Activated naive CD4-positive, alpha-beta T cell treated with Interleukin-2 at 50 U/mL for 16 hours (primary cell): ENCODE measurements at regions not wholly inside any gene's neighbourhood (a gene's known extent, or its start where the extent isn't known, plus 50 kb on each side); places are given as distances from the start of the nearest gene placed in this dataset.
"Not testable (repeated sequence)": the region's sequence is repeated elsewhere in the genome, so short reads cannot be mapped to it uniquely, and the experiment has no call there.

Experiments
- DNase-seq: peaks from one replicate; pipeline ENCODE4 v3.0.0-alpha.2; 2020

DNA sequence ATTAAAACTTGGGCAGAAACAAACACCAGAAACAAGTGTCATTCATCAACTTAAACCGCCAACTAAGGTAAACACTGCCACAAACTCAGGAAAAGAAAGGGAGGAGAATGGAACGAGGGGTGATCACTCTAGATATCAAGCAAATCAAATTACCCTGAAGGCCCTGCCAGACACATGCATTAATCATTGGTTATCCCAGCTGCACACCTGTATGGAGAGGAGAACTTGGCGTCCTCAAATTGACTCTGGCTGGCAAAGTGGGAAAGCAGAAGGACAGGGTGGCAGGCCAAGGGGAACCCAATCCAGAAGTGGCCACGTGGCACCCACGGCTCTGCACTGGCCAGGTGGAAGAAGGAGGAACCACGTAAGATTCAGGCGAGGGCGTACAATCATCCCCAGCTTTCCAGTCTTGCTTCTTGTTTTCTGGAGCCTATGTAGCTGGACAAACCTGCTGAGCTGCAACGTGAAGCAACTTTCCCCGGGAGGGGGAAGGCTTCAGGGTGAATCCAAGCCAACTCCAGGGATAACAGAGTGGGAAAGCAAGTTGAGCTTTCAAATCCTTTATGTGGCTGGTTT is 156.2 kb upstream of the JARID2 start:
- DNase-seq: no peak

DNA sequence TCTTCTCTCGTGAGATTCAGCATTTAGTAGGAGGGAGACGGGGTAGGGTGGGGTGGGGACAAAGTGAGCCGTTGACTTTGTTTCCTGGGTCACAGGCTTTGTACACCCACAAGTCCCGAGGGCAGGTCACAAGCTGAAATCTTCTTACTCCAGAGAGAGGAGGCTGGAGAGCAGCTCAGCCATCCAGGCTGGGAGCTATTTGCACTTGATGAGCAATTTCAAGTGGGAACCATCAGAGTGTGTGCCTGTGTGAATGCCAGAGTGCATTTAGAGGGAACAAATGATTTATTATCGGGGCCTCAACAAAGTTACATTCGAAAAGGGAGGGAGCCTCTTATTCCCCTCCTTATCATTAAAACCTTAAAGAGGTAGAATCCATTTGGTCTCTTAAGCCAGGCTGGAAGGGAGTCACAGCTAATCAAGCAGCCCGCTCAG is 155.7 kb upstream of the JARID2 start:
- no peak for DNase-seq

DNA sequence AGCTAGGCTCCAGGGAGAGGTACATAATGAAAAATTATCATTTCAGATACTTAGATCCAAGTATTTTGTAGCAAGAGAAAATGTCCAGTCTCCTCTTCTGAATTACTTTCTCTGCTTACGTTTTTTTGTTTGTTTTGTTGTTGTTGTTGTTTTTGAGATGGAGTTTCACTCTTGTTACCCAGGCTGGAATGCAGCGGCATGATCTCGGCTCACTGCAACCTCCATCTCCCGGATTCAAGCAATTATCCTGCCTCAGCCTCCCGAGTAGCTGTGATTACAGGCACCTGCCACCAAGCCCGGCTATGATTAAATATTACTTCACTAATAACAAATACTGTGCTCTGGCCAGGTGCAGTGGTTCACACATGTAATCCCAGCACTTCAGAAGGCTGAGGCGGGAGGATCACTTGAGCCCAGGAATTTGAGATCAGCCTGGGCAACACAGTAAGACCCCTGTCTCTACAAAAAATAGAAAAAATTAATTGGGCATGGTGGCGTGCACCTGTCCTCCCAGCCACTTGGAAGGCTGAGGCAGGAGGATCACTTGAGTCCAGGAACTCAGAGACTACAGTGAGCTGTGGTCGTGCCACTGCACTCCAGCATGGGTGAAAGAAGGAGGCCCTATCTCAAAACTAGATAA is 155.0 kb upstream of the JARID2 start:
- DNase-seq: no peak

DNA sequence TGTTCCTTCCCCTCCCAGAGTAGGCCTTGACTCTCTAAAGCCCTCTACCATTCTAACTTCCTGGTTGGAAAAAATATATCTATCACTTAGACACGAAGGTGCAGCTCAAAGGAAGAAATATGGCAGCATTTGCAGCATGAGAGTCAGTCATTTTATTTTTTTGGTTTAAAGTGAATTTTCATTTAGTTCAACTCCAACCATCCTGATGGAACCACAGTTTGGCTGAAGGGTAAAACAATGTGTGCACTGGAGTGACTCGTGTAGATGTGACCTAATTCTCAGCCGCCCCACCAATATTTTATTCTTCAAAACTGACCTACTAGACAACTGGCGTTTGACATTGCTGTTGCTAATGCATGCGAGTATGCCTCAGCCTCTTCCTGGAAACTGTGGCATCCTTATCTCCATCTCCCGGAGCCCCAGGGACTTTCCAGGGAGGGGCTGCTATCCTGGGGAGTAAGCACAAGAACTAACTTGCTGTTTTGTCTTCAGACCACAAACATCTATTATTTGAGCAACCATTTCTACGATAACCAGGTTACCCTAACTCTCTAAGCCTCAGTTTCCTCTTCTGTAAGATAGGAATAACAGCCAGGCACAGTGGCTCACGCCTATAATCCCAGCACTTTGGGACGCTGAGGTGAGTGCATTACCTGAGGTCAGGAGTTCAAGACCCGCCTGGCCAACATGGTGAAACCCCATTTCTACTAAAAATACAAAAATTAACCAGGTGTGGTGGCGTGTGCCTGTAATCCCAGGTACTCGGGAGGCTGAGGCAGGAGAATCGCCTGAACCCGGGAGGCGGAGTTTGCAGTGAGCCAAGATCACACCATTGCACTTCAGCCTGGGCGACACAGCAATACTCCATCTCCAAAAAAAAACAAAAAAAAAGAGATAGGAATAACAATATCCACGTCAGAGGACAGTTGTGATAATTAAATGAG is 148.7 kb upstream of the JARID2 start:
- no peak for DNase-seq

DNA sequence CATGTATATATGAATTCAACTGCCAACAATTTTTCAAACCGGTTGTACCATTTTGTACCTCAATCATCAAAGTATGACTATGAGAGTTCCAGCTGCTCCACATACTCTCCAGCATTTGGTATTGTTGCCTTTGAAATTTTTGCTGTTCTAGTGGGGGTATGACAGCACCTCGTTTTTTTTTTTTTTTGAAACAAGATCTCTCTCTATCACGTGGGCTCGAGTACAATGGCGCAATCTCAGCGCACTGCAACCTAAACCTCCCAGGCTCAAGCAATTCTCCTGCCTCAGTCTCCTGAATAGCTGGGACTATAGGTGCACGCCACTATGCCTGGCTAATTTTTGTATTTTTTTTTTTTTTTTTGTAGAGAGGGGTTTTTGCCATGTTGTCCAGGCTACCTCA is 144.7 kb upstream of the JARID2 start:
- DNase-seq: no peak

DNA sequence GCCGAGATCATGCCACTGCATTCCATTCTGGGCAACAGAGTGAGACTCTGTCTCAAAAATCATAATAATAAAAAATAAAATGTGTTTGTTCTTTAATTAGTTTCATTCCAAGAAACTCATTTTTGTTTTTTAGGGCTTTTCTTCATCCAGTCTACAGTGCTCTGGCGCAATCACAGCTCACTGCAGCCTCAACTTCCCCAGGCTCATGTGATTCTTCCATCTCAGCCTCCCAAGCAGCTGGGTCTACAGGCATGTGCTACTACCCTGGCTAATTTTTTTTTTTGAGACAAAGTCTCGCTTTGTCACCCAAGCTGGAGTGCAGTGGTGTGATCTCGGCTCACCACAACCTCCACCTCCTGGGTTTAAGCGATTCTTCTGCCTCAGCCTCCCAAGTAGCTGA is 143.6 kb upstream of the JARID2 start:
- DNase-seq: no peak

DNA sequence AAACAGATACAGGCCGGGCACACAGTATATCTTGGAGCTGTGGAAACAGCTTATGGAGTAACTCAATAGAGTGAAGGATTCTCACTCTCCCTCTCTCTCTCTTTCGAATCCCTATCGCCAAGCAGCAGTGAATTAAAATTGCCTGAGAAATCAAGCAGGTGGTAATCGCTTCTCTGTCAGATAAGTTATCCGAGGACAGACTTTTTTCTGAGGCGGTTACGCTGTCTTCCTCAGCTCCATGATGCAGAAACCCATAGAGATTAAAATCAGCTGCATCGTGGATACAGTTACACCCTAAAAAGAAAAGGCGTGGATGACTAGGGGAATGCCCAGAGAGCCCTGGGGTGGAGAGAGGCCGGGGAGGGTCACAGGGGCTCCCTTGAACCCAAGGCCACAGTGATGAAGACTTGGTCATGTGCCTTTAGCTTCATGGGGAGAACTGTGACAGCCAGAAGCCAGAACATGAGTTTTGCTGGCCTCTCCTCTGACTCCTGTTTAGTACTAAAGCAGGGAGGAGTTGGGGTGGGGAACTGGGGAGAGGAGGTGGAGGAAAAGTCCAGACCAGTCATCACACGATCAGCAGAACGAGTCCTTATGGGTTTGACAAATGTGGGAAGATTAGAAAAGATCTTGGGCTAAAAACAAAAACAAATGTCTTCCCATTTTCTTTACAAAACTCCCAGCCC is 138.8 kb upstream of the JARID2 start:
- DNase-seq: no peak

DNA sequence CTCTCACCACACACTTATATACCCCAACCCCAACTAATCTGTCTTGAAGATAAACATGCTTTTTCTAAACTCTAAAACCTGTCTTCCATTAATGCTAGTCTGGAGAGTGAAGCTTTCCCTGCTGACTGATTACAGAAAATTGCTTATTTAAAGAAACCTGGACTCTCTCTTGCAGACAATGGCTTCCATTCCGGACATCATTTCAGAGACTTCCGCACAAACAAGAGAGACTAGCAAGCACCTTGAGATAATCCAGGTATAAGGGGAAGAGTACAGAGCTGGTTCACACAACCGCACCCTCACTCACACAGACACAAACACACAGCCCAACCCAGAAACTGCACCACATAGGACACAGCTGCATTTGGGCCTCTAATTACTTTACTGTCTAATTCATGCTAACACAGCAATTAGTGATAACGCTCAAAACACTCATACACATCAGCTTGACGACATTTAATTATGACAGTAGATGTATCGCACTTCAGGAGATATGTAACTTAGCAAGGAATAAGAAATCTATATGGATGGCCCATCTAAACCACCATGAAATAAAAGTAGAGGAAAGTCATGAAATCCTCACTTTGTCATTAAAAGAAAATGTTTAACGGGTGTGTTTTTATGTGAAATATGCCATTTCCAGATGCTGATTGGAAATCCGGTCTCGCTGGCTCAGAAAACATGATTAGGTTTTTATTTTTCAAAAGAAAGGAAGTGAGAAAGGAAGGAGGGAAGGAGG is 138.1 kb upstream of the JARID2 start:
- no peak for DNase-seq

DNA sequence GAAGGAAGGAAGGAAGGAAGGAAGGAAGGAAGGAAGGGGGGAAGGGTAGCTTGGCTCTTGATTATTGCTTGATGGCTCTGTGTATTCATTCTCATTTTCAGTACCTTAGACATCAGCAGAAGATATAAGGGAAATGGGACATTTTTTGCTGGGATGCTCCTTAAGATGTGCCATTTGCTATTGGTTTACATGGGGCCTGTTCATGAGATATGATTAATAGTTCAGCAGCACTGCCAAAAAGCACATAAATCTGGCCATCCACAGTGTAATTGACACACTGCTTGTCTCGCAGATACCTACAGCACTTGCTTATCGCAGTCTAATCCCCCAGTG is 137.5 kb upstream of the JARID2 start:
- DNase-seq: no peak

DNA sequence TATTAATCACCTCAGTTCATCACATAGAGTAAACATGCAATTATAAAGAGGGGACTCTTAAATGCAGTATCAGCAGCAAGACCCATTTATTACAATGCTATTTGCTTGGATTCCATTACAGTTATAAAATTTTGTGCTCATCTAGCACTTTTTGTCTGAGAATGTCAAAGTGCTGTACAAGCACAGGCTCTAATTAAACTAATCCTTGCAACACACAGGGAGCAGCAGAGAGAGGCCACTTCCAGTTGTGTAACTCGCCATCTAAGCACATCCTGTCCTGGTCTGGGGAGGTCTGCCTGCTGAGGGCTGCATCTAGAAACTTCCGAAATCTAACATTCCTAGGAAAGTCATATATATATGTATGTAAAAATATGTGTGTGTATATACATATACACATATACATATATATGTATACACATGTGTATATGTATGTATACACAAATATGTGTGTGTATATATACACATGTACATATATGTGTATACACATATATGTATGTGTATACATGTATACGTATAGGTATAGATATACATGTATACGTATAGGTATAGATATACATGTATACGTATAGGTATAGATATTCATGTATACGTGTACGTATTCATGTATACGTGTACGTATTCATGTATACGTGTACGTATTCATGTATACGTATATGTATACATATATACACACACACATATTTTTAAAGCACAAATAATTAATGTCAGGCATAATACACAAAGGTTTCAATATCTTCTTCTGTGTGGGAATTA is 136.4 kb upstream of the JARID2 start:
- DNase-seq: no peak

DNA sequence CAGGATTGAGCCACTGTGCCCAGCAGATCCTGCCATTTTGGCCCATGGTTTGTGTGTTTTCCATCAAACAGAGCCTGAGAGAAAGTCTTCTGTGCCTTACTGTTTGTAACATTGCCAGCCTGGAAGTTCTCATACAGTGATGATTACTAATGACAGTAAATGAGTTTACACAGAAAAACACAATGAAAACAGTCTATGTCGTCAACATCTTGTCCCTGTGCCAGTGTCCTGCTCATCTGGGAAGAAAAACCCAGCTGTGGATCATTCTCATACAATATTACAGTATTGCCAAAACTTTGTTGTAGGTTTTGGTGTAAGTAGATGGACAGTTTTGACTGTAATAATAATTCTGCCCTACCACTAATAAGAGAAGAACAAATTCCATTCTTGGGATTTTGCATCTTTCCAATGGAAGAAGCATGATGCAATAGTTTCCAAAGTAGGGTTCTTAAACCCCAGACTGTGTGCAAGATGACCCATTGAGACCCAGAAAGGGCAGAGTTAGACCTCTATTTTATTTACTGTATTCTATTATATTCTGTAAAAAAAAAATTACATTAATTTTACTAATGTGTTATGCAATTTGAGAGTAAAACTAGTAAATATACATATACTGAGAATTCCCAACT is 135.0 kb upstream of the JARID2 start:
- DNase-seq: no peak

DNA sequence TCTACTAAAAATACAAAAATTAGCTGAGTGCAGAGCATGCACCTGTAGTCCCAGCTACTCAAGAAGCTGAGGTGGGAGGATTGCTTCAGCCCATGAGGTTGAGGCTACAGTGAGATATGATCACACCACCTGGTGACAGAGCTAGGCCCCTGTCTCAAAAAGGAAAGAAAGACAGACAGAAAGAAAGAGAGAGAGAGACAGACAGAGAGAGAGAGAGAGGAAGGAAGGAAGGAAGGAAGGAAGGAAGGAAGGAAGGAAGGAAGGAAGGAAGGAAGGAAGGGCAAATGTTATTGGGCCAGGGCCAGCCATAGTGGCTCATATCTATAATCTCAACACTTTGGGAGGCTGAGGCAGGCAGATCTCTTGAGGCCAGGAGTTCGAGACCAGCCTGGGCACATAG is 134.3 kb upstream of the JARID2 start:
- not testable (repeated sequence) for DNase-seq

DNA sequence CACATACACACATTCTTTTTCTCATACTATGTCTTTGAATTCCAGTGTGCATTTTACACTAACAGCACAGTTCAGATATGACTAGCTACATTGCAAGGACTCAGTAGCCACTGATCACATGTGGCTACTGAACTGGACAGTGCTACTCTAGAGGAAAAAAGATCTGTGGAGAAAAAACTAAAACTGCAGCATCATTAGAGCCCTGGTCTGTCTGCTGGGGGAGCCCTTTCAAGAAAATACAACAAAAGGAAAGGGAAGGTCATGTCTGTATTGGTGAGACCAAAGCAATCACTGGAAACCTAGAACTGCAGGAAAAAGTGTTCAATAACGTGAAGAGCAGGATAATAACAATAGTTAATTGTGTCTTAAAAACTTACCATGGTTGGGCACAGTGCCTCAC is 132.3 kb upstream of the JARID2 start:
- DNase-seq: no peak

DNA sequence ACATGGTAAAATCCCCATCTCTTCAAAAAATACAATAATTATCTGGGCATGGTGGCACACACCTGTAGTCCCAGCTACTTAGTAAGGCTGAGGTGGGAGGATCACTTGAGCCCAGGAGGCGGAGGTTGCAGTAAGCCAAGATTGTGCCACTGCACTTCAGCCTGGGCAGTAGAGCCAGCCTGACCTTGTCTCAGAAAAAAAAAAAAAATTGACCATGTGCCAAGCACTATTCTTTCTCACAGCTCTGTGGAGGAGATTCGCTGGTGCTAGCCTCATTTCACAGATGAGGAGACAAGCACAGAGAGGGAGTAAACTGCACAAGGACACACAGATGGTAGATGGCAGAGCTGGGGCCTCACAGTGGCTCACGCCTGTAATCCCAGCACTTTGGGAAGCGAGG is 131.8 kb upstream of the JARID2 start:
- no peak for DNase-seq

DNA sequence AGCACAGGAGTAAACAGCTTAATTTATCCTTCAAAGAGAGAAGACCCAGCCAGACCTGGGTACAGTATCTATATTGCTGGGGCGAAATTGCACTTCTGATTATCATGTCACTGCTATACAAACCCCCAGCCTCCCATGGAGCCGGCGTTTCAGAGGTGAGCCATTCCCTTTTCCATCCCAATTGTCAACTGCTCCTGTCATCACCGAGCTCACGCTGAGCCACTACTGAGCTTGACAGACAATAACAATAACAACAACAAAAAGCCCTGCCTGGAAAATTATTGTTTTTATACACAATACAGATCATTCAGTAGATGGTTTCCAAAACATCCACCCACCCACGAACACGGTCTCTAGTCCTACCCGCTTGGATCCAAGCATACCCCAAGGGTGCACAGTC is 129.0 kb upstream of the JARID2 start:
- no peak for DNase-seq

DNA sequence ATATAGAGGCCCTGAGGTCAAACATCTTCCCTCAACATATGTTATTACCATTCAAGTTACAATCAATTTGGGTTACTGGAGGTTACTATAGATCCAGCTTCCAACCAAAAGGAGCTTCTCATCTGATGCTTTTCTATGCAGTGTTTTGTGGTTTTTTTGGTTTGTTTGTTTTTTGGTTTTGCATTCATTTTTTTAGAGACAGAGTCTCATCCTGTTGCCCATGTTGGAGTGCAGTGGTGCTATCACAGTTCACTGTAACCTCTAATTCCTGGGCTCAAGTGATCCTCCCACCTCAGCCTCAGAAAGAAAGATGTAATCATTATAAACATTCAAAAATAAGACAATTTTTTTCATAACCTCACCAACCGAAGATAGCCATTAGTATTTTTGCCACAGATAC is 124.4 kb upstream of the JARID2 start:
- DNase-seq: no peak

DNA sequence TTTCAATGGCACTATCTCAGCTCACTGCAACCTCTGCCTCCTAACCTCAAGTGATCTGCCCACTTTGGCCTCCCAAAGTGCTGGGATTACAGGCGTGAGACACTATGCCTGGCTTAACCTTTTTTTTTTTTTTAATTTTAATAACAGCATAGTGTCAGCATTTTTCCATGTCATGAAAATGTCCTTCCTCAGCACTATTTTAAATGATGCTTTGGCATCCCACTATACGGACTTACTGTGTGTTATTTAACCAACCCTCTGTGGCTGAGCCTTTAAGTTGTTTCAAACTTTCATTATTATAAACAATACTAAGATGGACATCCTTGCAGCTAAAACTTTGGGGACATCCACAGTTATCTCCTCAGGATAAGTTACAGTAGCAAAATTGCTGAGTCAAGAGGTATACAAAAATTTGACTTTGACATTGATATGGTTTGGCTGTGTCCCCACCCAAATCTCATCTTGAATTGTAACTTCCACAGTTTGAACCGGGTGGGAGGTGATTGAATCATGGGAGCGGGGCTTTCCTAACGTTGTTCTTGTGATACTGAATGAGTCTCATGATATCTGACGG is 123.8 kb upstream of the JARID2 start:
- DNase-seq: no peak

DNA sequence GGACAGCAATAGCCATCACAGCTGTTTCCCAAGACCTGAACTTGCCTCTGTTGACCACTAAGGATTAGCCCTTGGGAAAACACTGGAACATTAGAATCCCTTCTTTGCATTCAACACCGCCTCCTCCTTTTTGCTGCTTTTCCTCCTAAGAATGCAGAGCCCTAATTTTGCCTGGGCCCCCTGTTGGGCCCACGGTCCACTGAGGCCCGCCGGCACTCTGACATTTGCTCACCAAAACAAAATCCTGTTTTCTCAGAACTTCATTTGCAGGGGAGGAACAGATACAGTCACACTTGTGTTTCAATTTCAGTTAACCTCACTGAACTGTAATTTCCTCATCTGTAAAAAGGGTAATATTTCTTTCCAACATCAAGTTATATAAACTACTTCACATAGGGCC is 116.0 kb upstream of the JARID2 start:
- DNase-seq: no peak

DNA sequence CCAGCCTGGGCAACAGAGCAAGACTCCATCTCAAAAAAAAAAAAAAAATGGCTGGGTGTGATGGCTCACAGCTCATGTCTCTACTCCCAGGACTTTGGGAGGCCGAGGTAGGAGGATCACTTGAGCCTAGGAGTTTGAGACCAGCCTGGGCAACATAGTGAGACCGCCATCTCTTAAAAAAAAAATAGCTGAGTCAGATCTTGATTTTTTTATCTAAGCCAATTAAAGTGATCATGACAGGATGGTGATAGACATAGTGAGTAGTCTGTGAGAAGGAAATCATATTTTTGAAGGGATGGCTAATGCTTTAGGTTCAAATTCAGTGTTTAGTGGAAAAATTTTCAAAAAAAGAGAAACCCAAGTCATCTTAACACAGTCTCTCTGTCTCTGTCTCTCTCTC is 114.6 kb upstream of the JARID2 start:
- DNase-seq: no peak

DNA sequence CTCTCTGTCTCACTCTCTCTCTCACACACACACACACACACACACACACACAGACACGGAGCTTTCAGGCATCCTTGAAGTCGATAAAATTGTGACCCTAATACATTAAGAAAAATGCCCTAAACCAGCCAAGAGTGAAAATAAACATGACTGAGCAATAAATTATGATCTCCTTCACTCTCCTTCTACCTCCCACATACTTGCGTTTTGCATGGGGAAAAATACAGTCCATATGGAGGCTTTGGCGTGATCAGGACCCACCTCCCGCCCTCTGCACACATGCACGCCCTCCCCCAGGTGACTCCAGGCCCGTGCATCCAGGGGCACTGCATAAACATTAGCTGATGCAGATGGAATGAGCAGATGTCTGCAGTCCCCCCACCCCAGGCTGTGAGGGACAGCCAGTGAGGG is 114.2 kb upstream of the JARID2 start:
- no peak for DNase-seq

DNA sequence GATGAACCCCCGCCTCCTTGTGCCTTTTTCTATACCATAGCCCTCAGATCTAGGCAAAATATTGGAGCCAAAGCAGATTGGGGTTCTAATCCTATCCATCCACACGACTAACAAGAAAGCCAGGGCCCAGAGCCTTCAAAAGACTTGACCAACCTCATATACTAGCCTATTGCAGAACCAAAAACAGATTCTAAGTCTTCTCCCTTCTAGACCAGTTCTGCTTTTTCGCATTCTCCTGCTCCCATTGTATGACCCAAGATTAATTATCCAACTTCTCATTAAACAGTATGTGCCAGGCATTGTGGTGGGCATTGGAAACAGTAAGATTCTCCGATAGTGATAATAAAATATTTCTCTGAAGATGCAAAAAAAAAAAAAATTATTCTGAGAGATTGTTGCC is 113.7 kb upstream of the JARID2 start:
- no peak for DNase-seq
